Smooth muscle cell (in vitro differentiated cells): ENCODE measurements at regions not wholly inside any gene's neighbourhood (a gene's known extent, or its start where the extent isn't known, plus 50 kb on each side); places are given as distances from the start of the nearest gene placed in this dataset.

Experiments
- DNase-seq: peaks from one replicate; lab custom pipeline; 2025; ENCODE audit not compliant: unreplicated experiment; lab: John Stamatoyannopoulos, UW
- H2AFZ ChIP-seq: fragments of 200-600 bp; sonication (generic); 2 replicates; pipeline ENCODE4 v1.6.0; 2016; ENCODE audit warnings: antibody characterized with exemption, low read depth, mild to moderate bottlenecking
- H3F3A ChIP-seq: fragments of 200-600 bp; sonication (generic); 2 replicates; pipeline ENCODE4 v1.6.0; 2017; ENCODE audit warnings: antibody characterized with exemption, low read depth
- H3K27ac ChIP-seq: fragments of 200-600 bp; sonication (generic); 2 replicates; pipeline ENCODE4 v1.5.1; 2016; ENCODE audit warnings: low read depth, mild to moderate bottlenecking
- H3K27me3 ChIP-seq: fragments of 200-600 bp; sonication (generic); 2 replicates; pipeline ENCODE4 v1.6.1; 2016; ENCODE audit warnings: low read depth, mild to moderate bottlenecking
- H3K36me3 ChIP-seq: fragments of 200-600 bp; sonication (generic); 2 replicates; pipeline ENCODE4 v1.5.1; 2016; ENCODE audit warnings: low read depth
- H3K4me1 ChIP-seq: fragments of 200-600 bp; sonication (generic); 2 replicates; pipeline ENCODE4 v1.5.1; 2016; ENCODE audit warnings: low read depth
- H3K4me2 ChIP-seq: fragments of 200-600 bp; sonication (generic); 2 replicates; pipeline ENCODE4 v1.6.0; 2016; ENCODE audit warnings: mild to moderate bottlenecking
- H3K4me3 ChIP-seq: fragments of 200-600 bp; sonication (generic); 2 replicates; pipeline ENCODE4 v1.5.1; 2016; ENCODE audit warnings: mild to moderate bottlenecking
- H3K79me2 ChIP-seq: fragments of 200-600 bp; sonication (generic); 2 replicates; pipeline ENCODE4 v1.6.0; 2016; ENCODE audit warnings: low read depth, mild to moderate bottlenecking
- H3K9ac ChIP-seq: fragments of 200-600 bp; sonication (generic); 2 replicates; pipeline ENCODE4 v1.6.0; 2016; ENCODE audit warnings: low read depth
- H3K9me3 ChIP-seq: fragments of 200-600 bp; sonication (generic); replicated peaks from 2 replicates; pipeline ENCODE4 v1.5.1; 2016; ENCODE audit warnings: low read depth
- H4K20me1 ChIP-seq: fragments of 200-600 bp; sonication (generic); 2 replicates; pipeline ENCODE4 v1.6.0; 2016; ENCODE audit warnings: low read depth
- WGBS: methylation state at CpG from one replicate; pipeline ENCODE4 v1.1.7; 2016; ENCODE audit warnings: low lambda C conversion rate; 5-methylcytosine and 5-hydroxymethylcytosine counted together
- TF ChIP-seq, protein P1 (sequence below): fragments of 200-600 bp; sonication (generic); IDR thresholded peaks from 2 replicates; pipeline ENCODE4 v1.5.1; 2017; ENCODE audit warnings: borderline replicate concordance, mild to moderate bottlenecking, antibody characterized with exemption; ENCODE audit not compliant: insufficient read depth, poor library complexity, severe bottlenecking

DNA sequence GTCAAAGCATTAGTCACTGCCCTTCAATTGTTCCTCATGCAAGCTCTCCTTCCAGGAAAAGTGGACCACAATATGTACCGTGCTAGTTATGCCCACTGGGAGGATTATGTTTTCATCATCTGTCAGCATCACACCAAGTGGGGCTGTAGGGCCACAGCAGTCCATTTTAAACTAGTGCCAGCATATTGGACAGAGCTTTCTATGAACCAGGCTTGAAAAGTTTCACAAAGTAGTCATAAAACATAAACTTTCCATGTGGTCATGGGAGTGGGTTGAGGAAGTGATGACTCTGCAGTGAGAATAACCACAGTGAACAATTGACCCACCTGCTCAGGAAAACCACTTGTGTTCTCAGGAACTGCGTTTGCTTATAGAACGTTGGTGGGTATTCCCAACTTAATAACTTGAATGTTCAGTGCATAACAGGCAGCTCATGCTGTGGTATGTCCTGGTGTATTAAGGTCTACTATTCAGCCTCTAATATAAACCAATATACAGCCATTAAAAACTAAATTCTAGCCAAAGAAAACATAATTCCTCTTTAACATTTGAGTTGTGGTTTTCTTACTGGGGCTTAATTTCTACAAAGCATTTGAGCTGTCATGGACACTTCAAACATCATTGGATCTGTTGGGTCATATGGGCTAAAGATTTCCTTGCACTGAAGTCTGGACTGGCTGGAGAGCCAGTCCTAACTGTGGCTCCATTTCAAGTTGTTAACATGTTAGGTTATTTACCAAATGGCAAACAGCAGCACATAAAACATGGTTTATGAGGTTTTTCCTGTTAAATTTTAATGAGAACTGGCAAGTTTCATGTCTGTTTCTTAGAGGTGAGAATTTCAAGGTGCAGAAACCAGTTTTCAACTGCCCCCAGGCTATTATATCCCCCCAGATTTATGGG is 274.1 kb downstream of the OTOL1 start:
- H3K79me2 ChIP-seq: no peaks in the 10 kb centered on the region
- H3K27ac ChIP-seq: no peak overlapping the region
- no peaks in the 10 kb centered on the region for H3F3A ChIP-seq
- H4K20me1 ChIP-seq: no peaks in the 10 kb centered on the region
- H3K27me3 ChIP-seq: no peaks in the 10 kb centered on the region
- H3K9ac ChIP-seq: no peak overlapping the region
- 63% methylated on average over 3 of the region's 3 CpGs for WGBS
- H3K9me3 ChIP-seq: no peaks in the 10 kb centered on the region
- DNase-seq: no peak
- TF ChIP-seq, protein P1, sequence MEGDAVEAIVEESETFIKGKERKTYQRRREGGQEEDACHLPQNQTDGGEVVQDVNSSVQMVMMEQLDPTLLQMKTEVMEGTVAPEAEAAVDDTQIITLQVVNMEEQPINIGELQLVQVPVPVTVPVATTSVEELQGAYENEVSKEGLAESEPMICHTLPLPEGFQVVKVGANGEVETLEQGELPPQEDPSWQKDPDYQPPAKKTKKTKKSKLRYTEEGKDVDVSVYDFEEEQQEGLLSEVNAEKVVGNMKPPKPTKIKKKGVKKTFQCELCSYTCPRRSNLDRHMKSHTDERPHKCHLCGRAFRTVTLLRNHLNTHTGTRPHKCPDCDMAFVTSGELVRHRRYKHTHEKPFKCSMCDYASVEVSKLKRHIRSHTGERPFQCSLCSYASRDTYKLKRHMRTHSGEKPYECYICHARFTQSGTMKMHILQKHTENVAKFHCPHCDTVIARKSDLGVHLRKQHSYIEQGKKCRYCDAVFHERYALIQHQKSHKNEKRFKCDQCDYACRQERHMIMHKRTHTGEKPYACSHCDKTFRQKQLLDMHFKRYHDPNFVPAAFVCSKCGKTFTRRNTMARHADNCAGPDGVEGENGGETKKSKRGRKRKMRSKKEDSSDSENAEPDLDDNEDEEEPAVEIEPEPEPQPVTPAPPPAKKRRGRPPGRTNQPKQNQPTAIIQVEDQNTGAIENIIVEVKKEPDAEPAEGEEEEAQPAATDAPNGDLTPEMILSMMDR: no peak
- H3K36me3 ChIP-seq: no peaks in the 10 kb centered on the region
- no peak overlapping the region for H2AFZ ChIP-seq
- H3K4me2 ChIP-seq: no peak overlapping the region
- H3K4me1 ChIP-seq: no peaks in the 10 kb centered on the region
- H3K4me3 ChIP-seq: no peak overlapping the region

DNA sequence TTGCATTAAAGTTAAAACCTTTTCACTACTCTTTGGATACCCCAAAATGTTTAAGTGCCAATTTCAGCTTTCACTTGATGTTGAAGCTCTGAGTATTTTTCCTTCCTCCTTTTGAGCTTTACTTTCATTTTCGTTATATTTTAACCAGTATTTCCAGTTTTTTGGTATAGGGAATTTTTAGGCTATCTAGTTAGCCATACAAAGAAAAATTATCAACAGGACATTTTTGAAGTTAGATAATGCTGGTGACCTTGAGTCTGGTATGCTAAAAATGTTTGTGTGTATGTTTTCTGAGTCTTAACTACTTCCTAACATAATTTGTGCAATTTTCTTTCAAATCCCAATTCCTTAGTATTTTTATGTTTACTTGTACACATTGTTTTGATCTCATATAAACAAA is 284.8 kb downstream of the OTOL1 start:
- Histone ChIP-seq H3K9ac (no peak overlapping the region), H3K27ac (no peak overlapping the region), H3F3A (no peaks in the 10 kb centered on the region), H3K4me3 (no peak overlapping the region), H4K20me1 (no peaks in the 10 kb centered on the region), H3K9me3 (no peaks in the 10 kb centered on the region), H3K36me3 (no peaks in the 10 kb centered on the region), H2AFZ (peak overlapping the region; percentile 66), H3K4me1 (no peaks in the 10 kb centered on the region), H3K79me2 (no peaks in the 10 kb centered on the region), H3K27me3 (no peaks in the 10 kb centered on the region), H3K4me2 (peak overlapping the region; percentile 28)
- WGBS: 71% methylated on average over 1 of the region's 1 CpG
- DNase-seq: no peak
- TF ChIP-seq, protein P1: no peak

DNA sequence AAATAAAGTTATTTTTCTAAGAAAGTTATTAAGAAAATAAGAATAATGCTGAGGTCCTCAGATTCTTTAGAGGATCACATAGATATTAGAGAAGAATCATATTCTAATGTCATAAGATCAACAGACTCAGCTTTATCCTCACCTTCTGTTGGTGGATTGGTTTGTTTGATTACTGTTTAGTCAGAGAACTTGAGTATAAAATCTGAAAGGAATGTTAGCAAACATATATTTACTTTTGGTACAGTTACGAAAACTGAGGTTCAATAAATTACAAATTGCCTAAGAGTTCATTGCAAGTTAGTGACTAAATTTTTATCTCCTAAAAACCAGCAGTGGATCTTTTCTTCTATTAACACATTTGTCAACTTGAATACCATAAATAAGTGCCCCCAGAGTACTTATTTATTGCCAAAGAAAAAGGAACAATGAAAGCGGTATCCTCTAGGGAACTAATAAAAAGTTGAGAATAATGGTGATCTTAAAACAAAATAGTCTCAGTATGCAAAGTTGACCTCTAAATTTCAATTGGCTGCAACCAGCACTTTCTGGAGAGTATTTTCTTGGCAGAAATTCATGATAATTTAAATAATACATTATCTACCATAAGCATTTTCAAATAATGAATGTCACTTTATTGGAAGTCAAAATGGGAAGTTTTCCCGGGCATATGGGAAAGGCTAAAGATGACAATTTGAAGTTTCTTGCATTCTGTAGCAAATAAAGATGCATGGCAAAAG is 296.8 kb downstream of the OTOL1 start:
- H4K20me1 ChIP-seq: no peaks in the 10 kb centered on the region
- no peak for DNase-seq
- no peak overlapping the region for H3K9ac ChIP-seq
- TF ChIP-seq, protein P1: no peak
- no peaks in the 10 kb centered on the region for H3K9me3 ChIP-seq
- H3K4me1 ChIP-seq: no peaks in the 10 kb centered on the region
- 93% methylated on average over 3 of the region's 3 CpGs for WGBS
- no peaks in the 10 kb centered on the region for H3K27me3 ChIP-seq
- no peaks in the 10 kb centered on the region for H3F3A ChIP-seq
- H3K36me3 ChIP-seq: no peaks in the 10 kb centered on the region
- H3K27ac ChIP-seq: no peak overlapping the region
- no peak overlapping the region for H2AFZ ChIP-seq
- H3K79me2 ChIP-seq: no peaks in the 10 kb centered on the region
- no peak overlapping the region for H3K4me2 ChIP-seq
- no peak overlapping the region for H3K4me3 ChIP-seq
